Activated naive CD8-positive, alpha-beta T cell treated with anti-CD3 and anti-CD28 coated beads, Interleukin-2, amount 10 ng/mL, durations not matched to agents 7 days and 5 days (primary cell): ENCODE measurements at regions not wholly inside any gene's neighbourhood (a gene's known extent, or its start where the extent isn't known, plus 50 kb on each side); places are given as distances from the start of the nearest gene placed in this dataset.

ENCODE experiments used
- ATAC-seq: fragments of 150-1000 bp; cut with Tn5 transposase; one replicate; pipeline ENCODE4 v1.10.0; 2021; ENCODE audit warnings: low read depth, moderate library complexity
- POLR2A ChIA-PET: fragments of 350-600 bp; sonication (Branson Sonifier 250); formaldehyde crosslinking; loops from one replicate; lab custom pipeline; 2021; ENCODE audit warnings: antibody characterized with exemption; lab: Charles Lee
- DNase-seq: peaks from one replicate; pipeline ENCODE4 v3.0.0; 2021
- H3K27ac Mint-ChIP-seq: one replicate; pipeline ENCODE4 v1.8.0; 2022; ENCODE audit warnings: mild to moderate bottlenecking, mixed read lengths
- H3K27me3 Mint-ChIP-seq: one replicate; pipeline ENCODE4 v1.8.0; 2022; ENCODE audit warnings: mild to moderate bottlenecking, moderate library complexity, mixed read lengths
- H3K36me3 Mint-ChIP-seq: one replicate; pipeline ENCODE4 v1.8.0; 2021; ENCODE audit warnings: mild to moderate bottlenecking, mixed read lengths
- H3K4me1 Mint-ChIP-seq: one replicate; pipeline ENCODE4 v1.8.0; 2021; ENCODE audit warnings: mixed read lengths
- H3K4me3 Mint-ChIP-seq: one replicate; pipeline ENCODE4 v1.8.0; 2022; ENCODE audit warnings: mild to moderate bottlenecking, moderate library complexity, mixed read lengths
- H3K9me3 Mint-ChIP-seq: one replicate; pipeline ENCODE4 v1.8.0; 2021; ENCODE audit warnings: mixed read lengths

- DNase-seq (no peak), ATAC-seq (no peak)
- Mint-ChIP-seq H3K9me3 (peaks cover 3% of the 10 kb centered on the region), H3K27ac (no peak overlapping the region), H3K36me3 (no peaks in the 10 kb centered on the region), H3K4me3 (no peak overlapping the region), H3K27me3 (peaks cover 3% of the 10 kb centered on the region), H3K4me1 (no peaks in the 10 kb centered on the region)
- POLR2A ChIA-PET = no interaction called here
These were observed 143.7 kb downstream of the ABCC12 start for GRCh38 chr16:48011878-48012658.

GRCh38 chr16:48011466-48011865, 144.3 kb downstream of the ABCC12 start:
- no peak for DNase-seq
- Mint-ChIP-seq H3K4me3 (no peak overlapping the region), H3K27me3 (peaks cover 3% of the 10 kb centered on the region), H3K27ac (no peak overlapping the region), H3K36me3 (no peaks in the 10 kb centered on the region), H3K4me1 (no peaks in the 10 kb centered on the region), H3K9me3 (peaks cover 3% of the 10 kb centered on the region)
- no peak for ATAC-seq
- POLR2A ChIA-PET = no interaction called here

GRCh38 chr16:48008011-48008525, 147.7 kb downstream of the ABCC12 start:
- Mint-ChIP-seq H3K4me3 (no peak overlapping the region), H3K27ac (no peak overlapping the region), H3K36me3 (no peaks in the 10 kb centered on the region), H3K27me3 (peaks cover 3% of the 10 kb centered on the region), H3K4me1 (no peaks in the 10 kb centered on the region), H3K9me3 (peaks cover 2% of the 10 kb centered on the region)
- POLR2A ChIA-PET = no interaction called here
- DNase-seq (no peak), ATAC-seq (no peak)

GRCh38 chr16:48004141-48004695, 151.6 kb downstream of the ABCC12 start:
- H3K4me3 Mint-ChIP-seq = no peak overlapping the region
- no peak overlapping the region for H3K27ac Mint-ChIP-seq
- peaks cover 3% of the 10 kb centered on the region for H3K9me3 Mint-ChIP-seq
- DNase-seq (no peak), ATAC-seq (no peak)
- no peaks in the 10 kb centered on the region for H3K4me1 Mint-ChIP-seq
- H3K27me3 Mint-ChIP-seq = no peaks in the 10 kb centered on the region
- no peaks in the 10 kb centered on the region for H3K36me3 Mint-ChIP-seq
- POLR2A ChIA-PET = no interaction called here

- H3K27ac Mint-ChIP-seq = no peak overlapping the region
- no peak overlapping the region for H3K4me3 Mint-ChIP-seq
- DNase-seq = no peak
- POLR2A ChIA-PET = no interaction called here
- no peak for ATAC-seq
- H3K4me1 Mint-ChIP-seq = no peaks in the 10 kb centered on the region
- no peaks in the 10 kb centered on the region for H3K27me3 Mint-ChIP-seq
- H3K9me3 Mint-ChIP-seq = peaks cover 3% of the 10 kb centered on the region
- H3K36me3 Mint-ChIP-seq = no peaks in the 10 kb centered on the region
These were observed 152.4 kb downstream of the ABCC12 start for GRCh38 chr16:48003206-48003907.

- H3K27me3 Mint-ChIP-seq = no peaks in the 10 kb centered on the region
These were observed 154.4 kb downstream of the ABCC12 start for GRCh38 chr16:48001324-48001895.

GRCh38 chr16:48000622-48001021, 155.2 kb downstream of the ABCC12 start:
- POLR2A ChIA-PET = no interaction called here
- Mint-ChIP-seq H3K36me3 (no peaks in the 10 kb centered on the region), H3K27ac (no peak overlapping the region), H3K4me3 (no peak overlapping the region), H3K4me1 (no peaks in the 10 kb centered on the region), H3K9me3 (peaks cover 2% of the 10 kb centered on the region), H3K27me3 (no peaks in the 10 kb centered on the region)
- ATAC-seq (no peak), DNase-seq (no peak)

More at GRCh38 chr16:48001324-48001895, 154.4 kb downstream of the ABCC12 start:
- H3K4me1 Mint-ChIP-seq = no peaks in the 10 kb centered on the region
- POLR2A ChIA-PET = no interaction called here
- DNase-seq (no peak), ATAC-seq (no peak)
- H3K4me3 Mint-ChIP-seq = no peak overlapping the region
- no peak overlapping the region for H3K27ac Mint-ChIP-seq
- H3K9me3 Mint-ChIP-seq = peaks cover 3% of the 10 kb centered on the region
- no peaks in the 10 kb centered on the region for H3K36me3 Mint-ChIP-seq

GRCh38 chr16:47999595-47999994, 156.2 kb downstream of the ABCC12 start:
- Mint-ChIP-seq H3K4me3 (no peak overlapping the region), H3K27me3 (no peaks in the 10 kb centered on the region), H3K36me3 (no peaks in the 10 kb centered on the region), H3K27ac (no peak overlapping the region), H3K9me3 (peaks cover 2% of the 10 kb centered on the region), H3K4me1 (no peaks in the 10 kb centered on the region)
- no peak for DNase-seq
- no peak for ATAC-seq
- POLR2A ChIA-PET = no interaction called here

- H3K36me3 Mint-ChIP-seq = no peaks in the 10 kb centered on the region
- H3K27ac Mint-ChIP-seq = no peak overlapping the region
- no peaks in the 10 kb centered on the region for H3K4me1 Mint-ChIP-seq
- no peak overlapping the region for H3K4me3 Mint-ChIP-seq
- no peaks in the 10 kb centered on the region for H3K27me3 Mint-ChIP-seq
- DNase-seq = no peak
- no peak for ATAC-seq
- peaks cover 2% of the 10 kb centered on the region for H3K9me3 Mint-ChIP-seq
- POLR2A ChIA-PET = no interaction called here
These were observed 160.4 kb downstream of the ABCC12 start for GRCh38 chr16:47995354-47995753.

- no peak overlapping the region for H3K4me3 Mint-ChIP-seq
- H3K36me3 Mint-ChIP-seq = no peaks in the 10 kb centered on the region
- H3K27me3 Mint-ChIP-seq = no peaks in the 10 kb centered on the region
- H3K4me1 Mint-ChIP-seq = no peaks in the 10 kb centered on the region
- POLR2A ChIA-PET = no interaction called here
- H3K27ac Mint-ChIP-seq = no peak overlapping the region
- ATAC-seq = no peak
- no peak for DNase-seq
- H3K9me3 Mint-ChIP-seq = no peaks in the 10 kb centered on the region
These were observed 164.3 kb downstream of the ABCC12 start for GRCh38 chr16:47991491-47991890.

GRCh38 chr16:47990676-47991075, 165.1 kb downstream of the ABCC12 start:
- POLR2A ChIA-PET = no interaction called here
- no peak overlapping the region for H3K27ac Mint-ChIP-seq
- H3K4me1 Mint-ChIP-seq = no peaks in the 10 kb centered on the region
- no peak overlapping the region for H3K4me3 Mint-ChIP-seq
- no peaks in the 10 kb centered on the region for H3K9me3 Mint-ChIP-seq
- H3K36me3 Mint-ChIP-seq = no peaks in the 10 kb centered on the region
- H3K27me3 Mint-ChIP-seq = no peaks in the 10 kb centered on the region
- ATAC-seq = no peak
- DNase-seq = no peak

GRCh38 chr16:47987136-47987535, 168.7 kb downstream of the ABCC12 start:
- POLR2A ChIA-PET = no interaction called here
- H3K9me3 Mint-ChIP-seq = no peaks in the 10 kb centered on the region
- no peak for ATAC-seq
- no peak overlapping the region for H3K4me3 Mint-ChIP-seq
- H3K27ac Mint-ChIP-seq = no peak overlapping the region
- H3K27me3 Mint-ChIP-seq = peaks cover 2% of the 10 kb centered on the region
- no peaks in the 10 kb centered on the region for H3K36me3 Mint-ChIP-seq
- DNase-seq = no peak
- H3K4me1 Mint-ChIP-seq = no peaks in the 10 kb centered on the region

GRCh38 chr16:47986031-47986430, 169.8 kb downstream of the ABCC12 start:
- no peaks in the 10 kb centered on the region for H3K36me3 Mint-ChIP-seq
- peaks cover 2% of the 10 kb centered on the region for H3K27me3 Mint-ChIP-seq
- no peak overlapping the region for H3K4me3 Mint-ChIP-seq
- H3K27ac Mint-ChIP-seq = no peak overlapping the region
- ATAC-seq (no peak), DNase-seq (no peak)
- no peaks in the 10 kb centered on the region for H3K9me3 Mint-ChIP-seq
- no peaks in the 10 kb centered on the region for H3K4me1 Mint-ChIP-seq
- POLR2A ChIA-PET = no interaction called here
